CD4-positive, alpha-beta T cell (primary cell): ENCODE measurements at regions not wholly inside any gene's neighbourhood (a gene's known extent, or its start where the extent isn't known, plus 50 kb on each side); places are given as distances from the start of the nearest gene placed in this dataset.

Experiments
- ATAC-seq: fragments of 200-7000 bp; cut with Tn5 transposase; one replicate; pipeline ENCODE4 v1.10.0; 2022; ENCODE audit warnings: mild to moderate bottlenecking; ENCODE audit not compliant: poor library complexity
- CTCF ChIA-PET: fragments of 350-600 bp; sonication (Branson Sonifier 250); formaldehyde crosslinking; loops from one replicate; lab custom pipeline; 2021; ENCODE audit warnings: antibody characterized with exemption, inconsistent platforms; lab: Charles Lee
- POLR2A ChIA-PET: fragments of 350-600 bp; sonication (Branson Sonifier 250); formaldehyde crosslinking; loops from one replicate; lab custom pipeline; 2021; ENCODE audit warnings: antibody characterized with exemption, inconsistent platforms; lab: Charles Lee
- DNase-seq, 14 experiments: peaks; one replicate each; pipeline ENCODE4 v3.0.0-alpha.2; 2013 to 2020; ENCODE audit warnings: mixed read lengths in 2 of 14
- H3K27ac ChIP-seq, 2 donors: one replicate each; pipeline versions ENCODE4 v1.5.1 to v1.7.0; 2013; ENCODE audit warnings: low read length in 2 of 2, low read depth in 1 of 2, mild to moderate bottlenecking in 1 of 2
- H3K27me3 ChIP-seq, 2 experiments: 1 replicate in 1 of 2; 2 replicates in 1 of 2; pipeline versions ENCODE4 v1.6.1 to v1.7.0; 2013; ENCODE audit warnings: low read length in 2 of 2, control low read depth in 1 of 2, mild to moderate bottlenecking in 1 of 2, moderate library complexity in 1 of 2; ENCODE audit not compliant: insufficient read depth in 2 of 2, control insufficient read depth in 1 of 2
- H3K36me3 ChIP-seq: one replicate; pipeline ENCODE4 v1.6.1; 2013; ENCODE audit warnings: low read length, control low read depth; ENCODE audit not compliant: insufficient read depth
- H3K4me1 ChIP-seq: one replicate; pipeline ENCODE4 v1.6.1; 2013; ENCODE audit warnings: low read length, control low read depth; ENCODE audit not compliant: insufficient read depth
- H3K4me3 ChIP-seq: one replicate; pipeline ENCODE4 v1.5.1; 2013; ENCODE audit warnings: mild to moderate bottlenecking, low read length, moderate library complexity
- H3K9me3 ChIP-seq, 2 experiments: 1 replicate in 1 of 2; 2 replicates in 1 of 2; pipeline versions ENCODE4 v1.6.1 to v1.7.0; 2013; ENCODE audit warnings: low read length in 2 of 2, mild to moderate bottlenecking in 2 of 2, control low read depth in 1 of 2, moderate library complexity in 1 of 2; ENCODE audit not compliant: control insufficient read depth in 1 of 2, insufficient read depth in 1 of 2
- H3K27ac Mint-ChIP-seq: one replicate; pipeline ENCODE4 v1.8.0; 2020; ENCODE audit warnings: mixed read lengths
- H3K27me3 Mint-ChIP-seq: one replicate; pipeline ENCODE4 v1.8.0; 2021; ENCODE audit warnings: mixed read lengths
- H3K36me3 Mint-ChIP-seq: one replicate; pipeline ENCODE4 v1.8.0; 2021; ENCODE audit warnings: low read depth, mixed read lengths
- H3K4me1 Mint-ChIP-seq: one replicate; pipeline ENCODE4 v1.8.0; 2021; ENCODE audit warnings: low read depth, mixed read lengths
- H3K4me3 Mint-ChIP-seq: one replicate; pipeline ENCODE4 v1.8.0; 2020; ENCODE audit warnings: mild to moderate bottlenecking, mixed read lengths
- H3K9me3 Mint-ChIP-seq: one replicate; pipeline ENCODE4 v1.8.0; 2020; ENCODE audit warnings: mixed read lengths
- CTCF ChIP-seq: fragments of 200-600 bp; IDR thresholded peaks from one replicate; pipeline ENCODE4 v1.8.0; 2022; ENCODE audit warnings: antibody characterized with exemption, mild to moderate bottlenecking
- intact Hi-C, 2 experiments: fragments of 100-400 bp; cut with DNase I in 1 of 2; cut with micrococcal nuclease in 1 of 2; formaldehyde crosslinking; loops; one replicate each; pipeline versions ENCODE4 v1.15.1 to v1.9.0; 2023 to 2025; cut with DNase I, micrococcal nuclease

- POLR2A ChIA-PET, result interaction anchor here (0.7 to 4.1 kb wide), 12 partner anchors 8 to 571 kb away, joined by 3 to 80 read pairs (median 4); partner anchors contain the start of gene PRKAR1B
- Mint-ChIP-seq H3K4me1 (peaks cover 13% of the 10 kb centered on the region), H3K36me3 (peaks cover 11% of the 10 kb centered on the region), H3K27me3 (no peaks in the 10 kb centered on the region), H3K9me3 (no peaks in the 10 kb centered on the region), H3K4me3 (no peak overlapping the region), H3K27ac (no peak overlapping the region)
- intact Hi-C loops, result loop anchor here in 1 of 2 experiments (1.0 kb wide), 1 partner anchor 10 kb away; no protein-coding TSS in a partner anchor
- no peak for TF ChIP-seq CTCF
- peak overlapping the region; percentile 75 to 76 for H3K27ac ChIP-seq
- CTCF ChIA-PET, result interaction anchor here (1.2 to 2.0 kb wide), 2 partner anchors 13 to 30 kb away, joined by 3 to 5 read pairs; no protein-coding TSS in a partner anchor
- H3K4me3 ChIP-seq, result peak overlapping the region; percentile 87
- H3K27me3 ChIP-seq, result no peaks in the 10 kb centered on the region
- no peaks in the 10 kb centered on the region for H3K36me3 ChIP-seq
- peaks cover 28% of the 10 kb centered on the region for H3K4me1 ChIP-seq
- peaks cover 3 to 41% of the 10 kb centered on the region in 2 experiments for H3K9me3 ChIP-seq
- DNase-seq, result peak; percentile 26 to 80 (median 60)
- peak; percentile 72 for ATAC-seq
These were observed 61.9 kb downstream of the FOXL3 start for GRCh38 chr7:351681-352480.

- peaks cover 28% of the 10 kb centered on the region for H3K4me1 ChIP-seq
- POLR2A ChIA-PET, result interaction anchor here (4.1 kb wide), 1 partner anchor 9 kb away, joined by 80 read pairs; no protein-coding TSS in a partner anchor
- CTCF ChIA-PET, result no interaction called here
- ATAC-seq, result no peak
- Mint-ChIP-seq H3K36me3 (peaks cover 11% of the 10 kb centered on the region), H3K4me3 (peak overlapping the region; percentile 42), H3K27ac (no peak overlapping the region), H3K4me1 (peaks cover 20% of the 10 kb centered on the region), H3K27me3 (no peaks in the 10 kb centered on the region), H3K9me3 (no peaks in the 10 kb centered on the region)
- no peaks in the 10 kb centered on the region for H3K27me3 ChIP-seq
- DNase-seq, result no peak
- intact Hi-C loops, result no loop called here
- TF ChIP-seq CTCF, result no peak
- no peaks in the 10 kb centered on the region for H3K36me3 ChIP-seq
- peaks cover 0 to 32% of the 10 kb centered on the region in 2 experiments for H3K9me3 ChIP-seq
- H3K27ac ChIP-seq, result no peak overlapping the region
- H3K4me3 ChIP-seq, result no peak overlapping the region
These were observed 63.9 kb downstream of the FOXL3 start for GRCh38 chr7:353746-354325.

GRCh38 chr7:354597-355470, 64.9 kb downstream of the FOXL3 start:
- Histone ChIP-seq H3K4me3 (no peak overlapping the region), H3K27me3 (no peaks in the 10 kb centered on the region), H3K36me3 (no peaks in the 10 kb centered on the region), H3K27ac (no peak overlapping the region), H3K9me3 (peaks cover 0 to 30% of the 10 kb centered on the region in 2 experiments), H3K4me1 (peaks cover 36% of the 10 kb centered on the region)
- H3K4me3 Mint-ChIP-seq, result no peak overlapping the region
- ChIA-PET CTCF (no interaction called here), POLR2A (interaction anchor here (4.1 kb wide), 1 partner anchor 8 kb away, joined by 80 read pairs; no protein-coding TSS in a partner anchor)
- no peak for TF ChIP-seq CTCF
- H3K9me3 Mint-ChIP-seq, result no peaks in the 10 kb centered on the region
- H3K36me3 Mint-ChIP-seq, result peaks cover 11% of the 10 kb centered on the region
- DNase-seq (no peak), ATAC-seq (no peak)
- peaks cover 20% of the 10 kb centered on the region for H3K4me1 Mint-ChIP-seq
- no peak overlapping the region for H3K27ac Mint-ChIP-seq
- intact Hi-C loops, result no loop called here
- H3K27me3 Mint-ChIP-seq, result no peaks in the 10 kb centered on the region
